Astrocyte (in vitro differentiated cells and primary cell): ENCODE measurements at regions not wholly inside any gene's neighbourhood (a gene's known extent, or its start where the extent isn't known, plus 50 kb on each side); places are given as distances from the start of the nearest gene placed in this dataset.

Experiments
- EZH2 ChIP-seq: IDR thresholded peaks from 2 replicates; pipeline ENCODE4 v1.6.1; 2012; ENCODE audit warnings: mild to moderate bottlenecking, low read length, inconsistent platforms; ENCODE audit not compliant: insufficient read depth
- TF ChIP-seq, protein P1 (sequence below): IDR thresholded peaks from 2 replicates; pipeline ENCODE4 v1.5.1; 2011; ENCODE audit warnings: low read depth, mild to moderate bottlenecking, inconsistent platforms, low read length, moderate library complexity; ENCODE audit not compliant: insufficient read depth

DNA sequence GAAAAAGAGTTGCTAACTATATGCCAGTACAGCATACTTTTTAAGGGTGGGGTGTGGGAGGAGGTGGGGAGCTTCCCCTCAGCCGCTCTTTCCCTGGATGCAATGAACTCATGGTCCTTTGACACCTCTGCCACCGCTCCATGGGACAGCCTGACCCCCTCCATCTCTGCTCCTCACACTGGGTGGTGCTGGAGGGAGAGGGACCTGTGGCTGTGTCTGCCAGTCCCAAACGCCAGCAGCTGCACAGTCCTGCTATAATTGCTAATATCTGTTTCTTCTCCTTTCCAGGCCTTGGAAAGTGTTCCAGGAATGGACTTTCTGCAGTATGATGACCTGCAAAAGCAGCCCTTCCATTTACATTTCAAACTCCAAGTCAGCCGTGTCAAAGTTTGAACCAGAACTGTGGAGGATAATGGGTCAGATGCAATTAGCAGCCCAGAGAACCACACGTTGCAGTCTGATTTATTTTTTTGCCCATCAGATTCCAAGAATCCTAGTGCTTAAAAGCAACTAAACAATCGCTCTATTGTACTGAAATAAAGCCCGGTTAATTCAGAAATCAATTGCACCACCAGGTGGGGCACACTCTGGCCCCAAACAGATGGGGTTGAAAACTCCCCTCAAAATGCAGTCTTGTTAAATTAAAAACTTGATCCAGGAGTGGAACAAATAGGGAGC, 160.7 kb upstream of the LMO4 start:
- TF ChIP-seq, protein P1, sequence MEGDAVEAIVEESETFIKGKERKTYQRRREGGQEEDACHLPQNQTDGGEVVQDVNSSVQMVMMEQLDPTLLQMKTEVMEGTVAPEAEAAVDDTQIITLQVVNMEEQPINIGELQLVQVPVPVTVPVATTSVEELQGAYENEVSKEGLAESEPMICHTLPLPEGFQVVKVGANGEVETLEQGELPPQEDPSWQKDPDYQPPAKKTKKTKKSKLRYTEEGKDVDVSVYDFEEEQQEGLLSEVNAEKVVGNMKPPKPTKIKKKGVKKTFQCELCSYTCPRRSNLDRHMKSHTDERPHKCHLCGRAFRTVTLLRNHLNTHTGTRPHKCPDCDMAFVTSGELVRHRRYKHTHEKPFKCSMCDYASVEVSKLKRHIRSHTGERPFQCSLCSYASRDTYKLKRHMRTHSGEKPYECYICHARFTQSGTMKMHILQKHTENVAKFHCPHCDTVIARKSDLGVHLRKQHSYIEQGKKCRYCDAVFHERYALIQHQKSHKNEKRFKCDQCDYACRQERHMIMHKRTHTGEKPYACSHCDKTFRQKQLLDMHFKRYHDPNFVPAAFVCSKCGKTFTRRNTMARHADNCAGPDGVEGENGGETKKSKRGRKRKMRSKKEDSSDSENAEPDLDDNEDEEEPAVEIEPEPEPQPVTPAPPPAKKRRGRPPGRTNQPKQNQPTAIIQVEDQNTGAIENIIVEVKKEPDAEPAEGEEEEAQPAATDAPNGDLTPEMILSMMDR = no peak
- no peak for TF ChIP-seq EZH2
